OCI-LY1 (cell line): ENCODE measurements at regions not wholly inside any gene's neighbourhood (a gene's known extent, or its start where the extent isn't known, plus 50 kb on each side); places are given as distances from the start of the nearest gene placed in this dataset.

Experiments used
- H2AFZ ChIP-seq: fragments of 200-600 bp; sonication (generic), shearing (Covaris generic); 2 replicates; pipeline ENCODE4 v1.6.0; 2014; ENCODE audit warnings: antibody characterized with exemption, mild to moderate bottlenecking, low read length
- H3F3A ChIP-seq: fragments of 200-600 bp; sonication (generic), shearing (Covaris generic); 2 replicates; pipeline ENCODE4 v1.6.0; 2014; ENCODE audit warnings: mild to moderate bottlenecking, antibody characterized with exemption, low read length, moderate library complexity; ENCODE audit not compliant: insufficient read depth
- H3K27ac ChIP-seq: fragments of 200-600 bp; sonication (generic); 2 replicates; pipeline ENCODE4 v1.5.1; 2014; ENCODE audit warnings: low read length, mixed run types, mild to moderate bottlenecking, low read depth; ENCODE audit not compliant: poor library complexity, severe bottlenecking
- H3K27me3 ChIP-seq: fragments of 200-600 bp; sonication (generic); 2 replicates; pipeline ENCODE4 v1.6.0; 2014; ENCODE audit warnings: antibody characterized with exemption, mild to moderate bottlenecking, low read length, moderate library complexity; ENCODE audit not compliant: insufficient read depth
- H3K36me3 ChIP-seq: fragments of 200-600 bp; sonication (generic); 2 replicates; pipeline ENCODE4 v1.6.1; 2014; ENCODE audit warnings: mild to moderate bottlenecking, antibody characterized with exemption, low read length, moderate library complexity, mixed read lengths; ENCODE audit not compliant: insufficient read depth
- H3K4me1 ChIP-seq: fragments of 200-600 bp; sonication (generic); 2 replicates; pipeline ENCODE4 v1.5.1; 2014; ENCODE audit warnings: mild to moderate bottlenecking, low read length, moderate library complexity; ENCODE audit not compliant: insufficient read depth, severe bottlenecking
- H3K4me2 ChIP-seq: fragments of 200-600 bp; sonication (generic), shearing (Covaris generic); 2 replicates; pipeline ENCODE4 v1.6.1; 2014; ENCODE audit warnings: low read length
- H3K4me3 ChIP-seq: fragments of 200-600 bp; sonication (generic); 2 replicates; pipeline ENCODE4 v1.5.1; 2014; ENCODE audit warnings: low read length, low read depth, mild to moderate bottlenecking, mixed read lengths; ENCODE audit not compliant: poor library complexity, severe bottlenecking
- H3K79me2 ChIP-seq: fragments of 200-600 bp; shearing (Covaris generic); 2 replicates; pipeline ENCODE4 v1.6.1; 2016; ENCODE audit warnings: mixed run types, low read length, mixed read lengths; ENCODE audit not compliant: insufficient read depth
- H3K9ac ChIP-seq: fragments of 200-600 bp; sonication (generic), shearing (Covaris generic); 2 replicates; pipeline ENCODE4 v1.6.1; 2014; ENCODE audit warnings: mild to moderate bottlenecking, low read length, mixed read lengths
- H3K9me2 ChIP-seq: fragments of 200-600 bp; sonication (generic), shearing (Covaris generic); 2 replicates; pipeline ENCODE4 v1.6.1; 2014; ENCODE audit warnings: low read depth, mild to moderate bottlenecking, low read length, mixed read lengths
- H3K9me3 ChIP-seq: fragments of 200-600 bp; shearing (Covaris generic); 2 replicates; pipeline ENCODE4 v1.6.1; 2014; ENCODE audit warnings: low read length, mixed read lengths
- H4K20me1 ChIP-seq: fragments of 200-600 bp; sonication (generic), shearing (Covaris generic); 2 replicates; pipeline ENCODE4 v1.6.0; 2016; ENCODE audit warnings: mild to moderate bottlenecking, low read length; ENCODE audit not compliant: insufficient read depth
- CTCF ChIP-seq: fragments of 200-600 bp; sonication (generic), shearing (Covaris generic); IDR thresholded peaks from 2 replicates; pipeline ENCODE4 v1.5.1; 2017; ENCODE audit warnings: mild to moderate bottlenecking, antibody characterized with exemption, low read length, moderate library complexity, mixed read lengths
- EZH2 ChIP-seq: fragments of 200-600 bp; sonication (generic), shearing (Covaris generic); IDR thresholded peaks from 2 replicates; pipeline ENCODE4 v1.8.0; 2017; ENCODE audit warnings: borderline replicate concordance, mixed run types, mild to moderate bottlenecking, antibody characterized with exemption, low read length, moderate library complexity, mixed read lengths

- Histone ChIP-seq H3K36me3 (no peaks in the 10 kb centered on the region), H3K9ac (no peak overlapping the region), H3K9me3 (peaks cover 6% of the 10 kb centered on the region; the same call in 1 of the 2 replicates), H2AFZ (no peak overlapping the region), H3K27me3 (no peaks in the 10 kb centered on the region), H3K4me1 (peaks cover 8% of the 10 kb centered on the region), H3K27ac (no peak overlapping the region), H3K79me2 (no peaks in the 10 kb centered on the region), H3K4me3 (no peak overlapping the region), H3F3A (no peaks in the 10 kb centered on the region), H3K9me2 (no peaks in the 10 kb centered on the region), H4K20me1 (no peaks in the 10 kb centered on the region), H3K4me2 (no peak overlapping the region)
- TF ChIP-seq CTCF, result no peak
- no peak for TF ChIP-seq EZH2
These were observed 877.8 kb upstream of the AGA start for GRCh38 chr4:178320003-178320402.

DNA sequence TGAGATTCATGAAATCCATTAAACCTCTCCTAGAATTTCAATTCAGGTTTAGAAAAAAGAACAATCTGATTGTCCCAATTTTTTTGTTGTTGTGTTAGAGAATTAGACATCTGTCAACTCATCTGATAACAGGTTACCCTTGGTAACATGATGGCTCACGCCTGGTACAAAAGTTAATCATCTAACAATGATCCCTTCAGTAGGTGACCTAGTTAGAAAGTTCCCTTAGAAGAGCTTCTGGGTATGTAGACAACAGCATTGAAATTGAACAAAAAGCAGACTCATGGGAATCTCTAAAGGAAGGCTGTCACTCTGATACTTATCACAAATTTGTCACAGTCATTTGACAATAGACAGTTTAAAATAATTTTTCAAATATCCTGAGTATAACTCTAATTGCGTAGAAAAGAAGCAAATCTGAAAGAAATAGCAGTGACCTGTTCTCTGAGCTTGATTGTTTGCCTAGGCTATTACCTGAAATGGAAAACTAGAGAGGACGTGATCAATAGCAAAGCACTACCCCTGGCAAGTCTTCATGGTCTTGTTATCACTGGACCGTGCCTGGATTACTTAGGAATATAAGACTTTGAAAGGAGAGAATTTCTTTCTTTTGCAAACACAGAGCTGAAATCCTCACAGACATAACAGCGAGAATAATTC is 880.4 kb upstream of the AGA start:
- Histone ChIP-seq H3K9ac (no peak overlapping the region), H3K4me1 (no peaks in the 10 kb centered on the region), H3K36me3 (no peaks in the 10 kb centered on the region), H3K9me3 (peaks cover 6% of the 10 kb centered on the region; the same call in 1 of the 2 replicates), H3K4me3 (no peak overlapping the region), H3F3A (no peaks in the 10 kb centered on the region), H4K20me1 (no peaks in the 10 kb centered on the region), H3K27me3 (no peaks in the 10 kb centered on the region), H3K27ac (no peak overlapping the region), H3K79me2 (no peaks in the 10 kb centered on the region), H2AFZ (no peak overlapping the region), H3K4me2 (no peak overlapping the region), H3K9me2 (no peaks in the 10 kb centered on the region)
- TF ChIP-seq CTCF, result no peak
- no peak for TF ChIP-seq EZH2

DNA sequence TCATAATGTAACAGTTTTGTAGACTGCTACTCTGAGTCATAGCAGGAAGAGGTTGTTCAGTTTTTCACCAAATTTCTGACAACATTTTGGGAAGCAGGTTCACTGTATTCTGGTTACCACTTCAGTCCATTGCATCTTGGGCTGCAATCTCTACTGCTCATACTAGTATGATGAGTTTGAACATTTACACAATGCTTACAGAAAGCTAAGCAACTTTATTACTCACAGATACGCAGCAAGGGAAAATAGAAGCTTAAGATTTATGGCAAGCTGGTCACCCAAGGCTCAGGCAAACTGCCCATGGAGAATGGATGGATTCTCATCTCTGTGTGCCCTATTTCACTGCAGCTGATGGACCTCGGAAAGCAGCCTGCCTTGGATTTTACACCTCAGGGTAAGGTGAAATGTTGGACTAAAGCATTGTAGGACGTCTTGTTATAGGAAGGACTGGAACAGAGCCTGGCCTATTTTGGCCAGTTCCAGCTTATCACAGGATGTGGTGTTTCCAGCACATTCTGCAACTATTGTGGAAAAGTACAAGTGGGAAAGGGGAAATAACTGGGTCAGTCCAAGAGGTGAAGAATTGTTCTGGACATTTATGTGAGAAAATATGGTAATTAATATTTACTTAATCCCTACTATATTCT is 887.1 kb upstream of the AGA start:
- Histone ChIP-seq H3K36me3 (no peaks in the 10 kb centered on the region), H3K9me2 (no peaks in the 10 kb centered on the region), H3K27ac (no peak overlapping the region), H3K79me2 (no peaks in the 10 kb centered on the region), H3K4me2 (no peak overlapping the region), H3K4me3 (no peak overlapping the region), H3F3A (no peaks in the 10 kb centered on the region), H3K27me3 (no peaks in the 10 kb centered on the region), H3K9me3 (no peaks in the 10 kb centered on the region), H4K20me1 (no peaks in the 10 kb centered on the region), H3K4me1 (no peaks in the 10 kb centered on the region), H2AFZ (no peak overlapping the region), H3K9ac (no peak overlapping the region)
- TF ChIP-seq CTCF (no peak), EZH2 (no peak)
